ENCODE measurements at regions not wholly inside any gene's neighbourhood (a gene's known extent, or its start where the extent isn't known, plus 50 kb on each side); places are given as distances from the start of the nearest gene placed in this dataset.

GRCh38 chr2:123695426-123695825 is 329.7 kb upstream of the CNTNAP5 start:
- TF ChIP-seq CTCF (IDR thresholded peaks at IDR 0.05) (no peak), RAD21 (conservative IDR thresholded peaks at IDR 0.05 in 1 of 2, IDR thresholded peaks at IDR 0.05 in 1 of 2) (no peak), TFCP2L1 (CRISPR knock-in tag; IDR thresholded peaks at IDR 0.05) (no peak), MYC (IDR thresholded peaks at IDR 0.05; ENCODE audit: borderline replicate concordance, low read length) (no peak), MAFK (IDR thresholded peaks at IDR 0.05; ENCODE audit: partially characterized antibody) (no peak)
